Left renal pelvis (tissue), 4 donors: ENCODE measurements at regions not wholly inside any gene's neighbourhood (a gene's known extent, or its start where the extent isn't known, plus 50 kb on each side); places are given as distances from the start of the nearest gene placed in this dataset.
"Not testable (repeated sequence)": the region's sequence is repeated elsewhere in the genome, so short reads cannot be mapped to it uniquely, and the experiment has no call there.

Experiments
- DNase-seq, 4 donors: peaks; one replicate each; pipeline ENCODE4 v3.0.0-alpha.2; 2013; ENCODE audit warnings: low read depth in 4 of 4, low spot score in 3 of 4

GRCh38 chr7:65177041-65177440 is 170.6 kb upstream of the ERV3-1 start:
- not testable (repeated sequence) for DNase-seq

GRCh38 chr7:65150105-65150504 is 143.6 kb upstream of the ERV3-1 start:
- DNase-seq, result not testable (repeated sequence)

GRCh38 chr7:65146118-65146914 is 139.8 kb upstream of the ERV3-1 start:
- not testable (repeated sequence) for DNase-seq

GRCh38 chr7:65145710-65146109 is 139.2 kb upstream of the ERV3-1 start:
- not testable (repeated sequence) for DNase-seq

- DNase-seq, result not testable (repeated sequence)
Observed at GRCh38 chr7:65145008-65145407, 138.5 kb upstream of the ERV3-1 start.

- DNase-seq, result not testable (repeated sequence)
Observed at GRCh38 chr7:65144557-65144956, 138.1 kb upstream of the ERV3-1 start.

- not testable (repeated sequence) for DNase-seq
Observed at GRCh38 chr7:65144119-65144518, 137.6 kb upstream of the ERV3-1 start.

GRCh38 chr7:65141894-65142293 is 135.4 kb upstream of the ERV3-1 start:
- not testable (repeated sequence) for DNase-seq

GRCh38 chr7:65141405-65141778 is 134.9 kb upstream of the ERV3-1 start:
- DNase-seq, result not testable (repeated sequence)

GRCh38 chr7:65140543-65141404 is 134.3 kb upstream of the ERV3-1 start:
- not testable (repeated sequence) for DNase-seq

GRCh38 chr7:65136850-65137249 is 130.4 kb upstream of the ERV3-1 start:
- DNase-seq, result not testable (repeated sequence)

- DNase-seq, result not testable (repeated sequence)
Observed at GRCh38 chr7:65133087-65133486, 126.6 kb upstream of the ERV3-1 start.

- DNase-seq, result not testable (repeated sequence)
Observed at GRCh38 chr7:65132256-65132655, 125.8 kb upstream of the ERV3-1 start.

GRCh38 chr7:65127364-65127763 is 120.9 kb upstream of the ERV3-1 start:
- DNase-seq, result not testable (repeated sequence)

- not testable (repeated sequence) for DNase-seq
Observed at GRCh38 chr7:65124600-65124999, 118.1 kb upstream of the ERV3-1 start.

- not testable (repeated sequence) for DNase-seq
Observed at GRCh38 chr7:65105650-65106203, 99.2 kb upstream of the ERV3-1 start.

GRCh38 chr7:65100499-65100898 is 94.0 kb upstream of the ERV3-1 start:
- not testable (repeated sequence) for DNase-seq

GRCh38 chr7:65081669-65082055 is 75.2 kb upstream of the ERV3-1 start:
- not testable (repeated sequence) for DNase-seq

GRCh38 chr7:65080799-65081668 is 74.5 kb upstream of the ERV3-1 start:
- DNase-seq, result peak; percentile 76 to 88 (median 80)

- not testable (repeated sequence) for DNase-seq
Observed at GRCh38 chr7:65074959-65075358, 68.5 kb upstream of the ERV3-1 start.
